ENCODE measurements at regions not wholly inside any gene's neighbourhood (a gene's known extent, or its start where the extent isn't known, plus 50 kb on each side); places are given as distances from the start of the nearest gene placed in this dataset.

- no peak for DNase-seq (ENCODE audit: low spot score)
Observed at GRCh38 chr12:116483959-116484750, 75.0 kb upstream of the MAP1LC3B2 start.

GRCh38 chr12:116484807-116485206 lies 74.4 kb upstream of the MAP1LC3B2 start:
- no peak for DNase-seq (ENCODE audit: low spot score)

DNA sequence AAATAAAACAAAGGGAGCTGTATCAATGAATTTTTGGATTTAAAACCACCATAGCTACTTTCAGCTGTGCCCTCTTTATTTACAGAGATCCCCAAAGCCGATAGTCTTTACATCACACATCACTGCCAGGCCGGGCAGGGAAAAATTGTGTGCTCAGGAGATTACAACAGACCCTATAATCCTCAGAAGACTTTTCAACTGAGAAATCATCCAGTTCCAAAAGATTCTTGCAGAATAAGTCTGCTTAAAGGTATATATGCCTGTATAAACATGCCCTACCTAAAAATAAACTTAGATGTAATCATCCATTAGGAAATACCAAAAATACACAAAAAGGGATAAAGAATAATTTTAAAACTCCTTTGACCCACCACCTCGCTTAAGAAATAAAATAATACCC lies 70.1 kb upstream of the MAP1LC3B2 start:
- DNase-seq (ENCODE audit: low spot score), result no peak

DNA sequence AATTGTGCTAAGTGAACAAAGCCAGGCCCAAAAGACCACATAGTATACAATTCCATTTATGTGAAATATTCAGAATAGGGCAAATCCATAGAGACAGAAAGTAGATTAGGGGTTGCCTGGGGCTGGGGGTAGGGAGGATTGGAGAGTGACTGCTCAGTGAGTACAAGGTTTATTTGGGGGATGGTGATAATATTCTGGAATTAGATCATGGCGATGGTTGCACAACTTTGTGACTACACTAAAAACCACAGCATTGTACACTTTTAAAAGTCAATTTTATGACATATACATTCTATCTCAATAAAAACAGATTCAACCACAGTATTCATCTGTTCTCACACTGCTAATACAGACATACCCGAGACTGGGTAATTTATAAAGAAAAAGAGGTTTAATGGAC lies 68.7 kb upstream of the MAP1LC3B2 start:
- no peak for DNase-seq (ENCODE audit: low spot score)

GRCh38 chr12:116492703-116493324 lies 66.4 kb upstream of the MAP1LC3B2 start:
- DNase-seq (ENCODE audit: low spot score), result peak; percentile 73

GRCh38 chr12:116495260-116495659 lies 63.9 kb upstream of the MAP1LC3B2 start:
- DNase-seq (ENCODE audit: low spot score), result peak; percentile 57

- DNase-seq (ENCODE audit: low spot score), result no peak
Observed at GRCh38 chr12:116497051-116497591, 62.1 kb upstream of the MAP1LC3B2 start.

DNA sequence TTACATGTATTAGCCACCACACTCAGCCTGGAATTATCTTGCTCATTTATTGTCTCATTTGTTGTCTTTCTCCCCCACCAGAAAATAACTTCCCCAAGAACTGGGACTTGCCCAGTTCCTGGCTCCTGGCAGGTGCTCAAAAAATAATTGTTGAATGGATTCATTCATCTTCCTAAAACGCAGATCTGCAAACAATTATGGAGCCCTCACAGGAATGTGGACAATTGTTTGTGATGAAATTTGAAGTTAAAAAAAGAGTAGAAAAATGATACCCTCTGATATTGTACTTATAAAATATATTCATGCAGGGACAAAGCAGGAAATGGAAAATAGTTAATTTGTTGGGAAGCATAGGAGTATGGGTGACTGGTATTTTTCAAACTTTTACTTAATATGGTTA lies 60.7 kb upstream of the MAP1LC3B2 start:
- DNase-seq (ENCODE audit: low spot score), result no peak

DNA sequence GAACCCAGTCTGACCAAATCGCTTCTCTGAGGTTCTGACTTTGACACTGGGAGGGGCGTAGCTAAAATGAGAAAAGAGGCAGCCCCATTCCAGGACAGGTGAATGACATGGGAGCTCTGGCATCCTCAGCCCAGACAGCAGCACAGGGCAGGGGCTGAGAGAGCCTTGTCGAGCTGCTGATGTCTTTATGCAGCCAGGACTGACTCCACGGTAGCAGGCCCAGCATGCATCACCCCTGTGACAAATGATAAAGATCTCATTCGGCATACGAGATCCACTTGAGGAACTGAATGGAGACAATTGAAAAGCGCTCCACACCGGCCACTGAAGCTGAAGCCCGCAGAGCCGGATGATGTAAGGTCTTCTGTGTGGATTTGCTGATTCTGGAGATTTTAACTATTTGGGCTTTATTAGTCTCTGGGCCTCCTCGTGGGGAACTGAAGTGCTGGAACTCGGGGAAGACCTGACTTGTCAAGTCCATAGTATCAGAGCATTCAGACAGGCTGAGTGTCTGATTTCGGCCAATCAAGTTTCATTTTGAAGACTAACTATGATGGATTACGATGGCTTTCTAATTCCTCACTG lies 56.9 kb upstream of the MAP1LC3B2 start:
- DNase-seq (ENCODE audit: low spot score), result no peak

DNA sequence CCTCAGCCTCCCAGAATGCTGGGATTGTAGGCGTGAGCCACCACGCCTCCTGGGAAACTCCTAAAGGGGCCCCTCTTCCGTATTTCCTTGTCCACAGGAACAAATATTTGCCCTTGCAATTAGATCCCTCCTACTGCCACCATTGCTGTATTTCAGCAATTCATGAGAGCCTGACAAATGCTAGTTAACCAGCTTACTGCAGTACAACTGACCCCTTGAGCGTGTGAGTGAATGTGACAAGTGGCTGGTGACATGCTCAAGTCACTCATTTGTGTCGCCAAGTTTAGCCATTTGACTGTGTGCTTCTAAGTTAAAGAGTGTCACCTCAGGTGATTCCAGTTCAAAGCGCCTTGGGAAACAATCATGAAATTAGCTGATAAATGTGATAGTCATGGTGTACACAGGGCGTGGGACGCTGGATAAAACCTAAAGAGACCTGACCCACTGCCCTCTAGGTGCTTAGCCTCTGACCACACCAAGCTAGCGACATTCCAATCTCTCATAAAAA lies 56.1 kb upstream of the MAP1LC3B2 start:
- DNase-seq (ENCODE audit: low spot score), result no peak

DNA sequence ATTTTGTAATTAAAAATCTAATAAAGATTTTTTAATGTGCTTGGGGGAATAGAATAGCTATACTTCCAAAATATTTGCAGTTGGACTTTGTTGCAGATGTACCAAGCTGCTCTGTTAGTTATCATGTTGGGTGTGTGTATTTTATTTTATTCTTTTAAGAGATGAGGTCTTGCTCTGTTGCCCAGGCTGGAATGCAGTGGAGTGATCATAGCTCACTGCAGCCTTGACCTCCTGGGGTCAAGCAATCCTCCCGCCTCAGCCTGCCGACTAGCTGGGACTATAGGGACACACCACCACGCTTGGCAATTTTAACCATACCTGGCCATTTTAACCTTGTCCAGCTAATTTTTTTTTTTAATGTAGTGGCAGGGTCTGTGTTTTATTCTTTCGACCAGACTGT lies 54.7 kb upstream of the MAP1LC3B2 start:
- DNase-seq (ENCODE audit: low spot score), result no peak

DNA sequence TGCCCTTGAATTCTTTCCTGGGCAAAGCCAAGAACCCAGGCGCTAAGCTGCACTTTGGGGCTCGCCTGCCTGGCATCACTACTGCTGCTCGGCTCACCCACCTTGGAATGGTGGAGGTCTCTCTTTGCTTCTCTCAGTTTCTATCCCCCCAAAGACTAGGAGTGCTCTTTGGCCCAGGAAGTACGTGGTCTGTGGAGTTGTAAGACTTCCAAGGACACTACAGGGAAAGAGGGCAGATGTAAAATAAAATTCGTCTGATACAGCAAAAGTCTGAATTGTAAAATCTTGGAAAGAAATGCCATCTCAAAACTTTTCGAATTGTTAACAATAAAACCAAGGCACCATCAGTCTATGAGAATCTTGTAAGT lies 52.5 kb upstream of the MAP1LC3B2 start:
- no peak for DNase-seq (ENCODE audit: low spot score)

DNA sequence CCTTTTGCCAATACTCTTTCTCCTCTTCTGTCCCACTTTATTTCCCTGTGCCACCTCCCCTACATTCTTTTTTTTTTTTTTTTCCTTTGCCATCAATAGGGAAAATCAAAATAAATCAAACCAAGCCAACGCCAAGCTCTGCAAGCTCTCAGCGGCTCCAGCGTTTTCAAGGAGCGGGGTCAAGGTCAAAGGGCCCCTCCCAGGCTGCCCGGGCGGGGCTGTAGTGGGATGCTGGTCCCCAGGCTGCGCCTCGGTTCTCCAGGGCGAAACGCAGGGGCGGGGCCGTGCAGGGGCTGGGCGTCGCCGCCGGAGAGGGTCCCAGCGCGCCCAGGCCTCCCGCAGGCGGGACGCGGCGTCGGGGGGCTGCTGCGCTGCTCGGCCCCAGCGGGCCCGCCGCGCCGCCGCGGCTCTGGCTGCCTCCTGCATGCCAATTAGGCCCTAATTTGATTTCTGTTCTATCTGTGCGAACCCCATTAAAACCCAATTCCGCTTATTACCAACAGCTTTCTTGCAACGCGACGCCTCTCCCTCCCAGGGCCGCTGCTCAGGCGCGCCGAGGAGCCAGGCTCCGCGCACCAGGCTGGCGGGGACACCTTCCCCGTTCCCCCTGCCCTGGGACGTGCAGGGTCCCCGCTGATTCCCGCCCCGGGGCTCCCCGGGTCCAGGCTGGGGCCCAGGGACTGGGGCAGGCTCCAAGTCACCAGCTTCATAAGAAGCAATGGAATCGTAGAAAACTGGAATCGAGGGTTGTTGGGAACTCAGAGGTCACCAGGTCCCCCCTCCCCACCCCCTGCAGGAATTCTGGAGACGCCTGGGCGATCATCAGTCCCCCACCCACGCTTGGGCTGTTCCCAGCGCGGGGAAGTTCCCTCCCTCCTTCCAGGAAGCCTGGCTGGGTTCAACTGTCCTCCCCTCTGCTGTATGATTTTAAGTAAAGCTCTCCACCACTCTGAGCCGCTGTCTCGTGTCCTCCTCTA lies 50.7 kb upstream of the MAP1LC3B2 start:
- peak; percentile 49 for DNase-seq (ENCODE audit: low spot score)

Measured in AG08396 (cell line).